Mammary epithelial cell (primary cell): ENCODE measurements at regions not wholly inside any gene's neighbourhood (a gene's known extent, or its start where the extent isn't known, plus 50 kb on each side); places are given as distances from the start of the nearest gene placed in this dataset.

Experiments
- CTCF ChIP-seq, 2 donors: IDR thresholded peaks in 1 of 2; conservative IDR thresholded peaks in 1 of 2; 2 replicates each; pipeline ENCODE4 v1.5.1; 2011 to 2012; ENCODE audit warnings: inconsistent platforms in 2 of 2, low read length in 2 of 2, mild to moderate bottlenecking in 2 of 2, control low read depth in 1 of 2, low read depth in 1 of 2; ENCODE audit not compliant: insufficient read depth in 1 of 2; ENCODE audit errors: extremely low read depth in 1 of 2
- EZH2 ChIP-seq: IDR thresholded peaks from 2 replicates; pipeline ENCODE4 v1.6.1; 2012; ENCODE audit warnings: low read length, inconsistent platforms, borderline replicate concordance

GRCh38 chr5:167228134-167228533 is 1063.3 kb upstream of the WWC1 start:
- TF ChIP-seq CTCF (conservative IDR thresholded peaks at IDR 0.05 in 1 of 2, IDR thresholded peaks at IDR 0.05 in 1 of 2; ENCODE audit: extremely low read depth in 1 of 2, insufficient read depth in 1 of 2, low read depth in 1 of 2, low read length in 2 of 2) (no peak), EZH2 (no peak)
